Neuron (in vitro differentiated cells): ENCODE measurements at regions not wholly inside any gene's neighbourhood (a gene's known extent, or its start where the extent isn't known, plus 50 kb on each side); places are given as distances from the start of the nearest gene placed in this dataset.

Source experiments
- H2AFZ ChIP-seq: one replicate; pipeline ENCODE4 v1.6.1; 2013; ENCODE audit warnings: low read depth, mild to moderate bottlenecking, inconsistent platforms, low read length, moderate library complexity
- H3K27me3 ChIP-seq: one replicate; pipeline ENCODE4 v1.6.1; 2013; ENCODE audit warnings: low read length; ENCODE audit not compliant: insufficient read depth
- H3K36me3 ChIP-seq: one replicate; pipeline ENCODE4 v1.6.1; 2013; ENCODE audit warnings: low read length; ENCODE audit not compliant: insufficient read depth
- H3K4me1 ChIP-seq: one replicate; pipeline ENCODE4 v1.6.1; 2013; ENCODE audit warnings: low read length; ENCODE audit not compliant: insufficient read depth
- H3K4me3 ChIP-seq: 2 replicates; pipeline ENCODE4 v1.5.1; 2013; ENCODE audit warnings: mild to moderate bottlenecking, low read length, moderate library complexity
- H3K9me3 ChIP-seq: one replicate; pipeline ENCODE4 v1.6.1; 2013; ENCODE audit warnings: low read length

DNA sequence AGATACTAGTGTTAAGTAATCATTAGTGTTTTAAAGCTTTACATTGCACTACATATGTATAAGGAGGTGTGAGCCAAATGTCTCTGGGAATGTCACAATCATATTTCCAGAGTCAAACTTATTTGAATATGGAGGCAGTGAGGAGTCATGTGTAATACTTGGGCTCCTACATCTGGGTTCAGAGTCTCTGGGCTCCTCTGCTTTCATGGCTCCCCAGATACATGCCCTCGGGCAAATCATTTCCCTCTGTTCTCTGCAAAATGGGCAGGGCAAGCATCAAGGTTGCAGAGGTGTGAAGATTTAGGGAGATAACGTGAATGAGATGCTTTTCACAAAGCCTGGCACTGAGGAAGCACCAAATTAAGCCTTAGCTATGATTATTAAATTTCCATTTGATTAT is 138.3 kb upstream of the SGK1 start:
- Histone ChIP-seq H2AFZ (no peak overlapping the region), H3K4me3 (no peak overlapping the region), H3K36me3 (no peaks in the 10 kb centered on the region), H3K9me3 (peaks cover 2% of the 10 kb centered on the region), H3K4me1 (no peaks in the 10 kb centered on the region), H3K27me3 (no peaks in the 10 kb centered on the region)

DNA sequence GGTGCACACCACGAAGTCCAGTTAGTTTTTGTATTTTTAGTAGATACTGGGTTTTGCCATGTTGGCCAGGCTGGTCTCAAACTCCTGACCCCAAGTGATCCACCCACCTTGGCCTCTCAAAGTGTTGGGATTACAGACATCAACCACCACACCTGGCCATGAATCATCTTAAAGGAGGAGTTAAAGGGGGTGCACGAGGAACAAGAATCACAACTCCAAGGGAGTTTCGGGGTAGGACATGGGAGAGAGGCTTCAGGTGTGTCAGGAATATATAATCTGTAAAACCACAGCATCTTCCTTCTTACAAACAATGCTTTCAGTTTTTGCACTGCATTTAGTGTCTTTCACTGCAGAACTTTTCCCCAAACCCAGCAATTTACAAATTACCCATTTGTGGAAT is 137.4 kb upstream of the SGK1 start:
- Histone ChIP-seq H3K27me3 (no peaks in the 10 kb centered on the region), H3K4me3 (no peak overlapping the region), H3K4me1 (no peaks in the 10 kb centered on the region), H3K36me3 (no peaks in the 10 kb centered on the region), H3K9me3 (no peaks in the 10 kb centered on the region), H2AFZ (no peak overlapping the region)

DNA sequence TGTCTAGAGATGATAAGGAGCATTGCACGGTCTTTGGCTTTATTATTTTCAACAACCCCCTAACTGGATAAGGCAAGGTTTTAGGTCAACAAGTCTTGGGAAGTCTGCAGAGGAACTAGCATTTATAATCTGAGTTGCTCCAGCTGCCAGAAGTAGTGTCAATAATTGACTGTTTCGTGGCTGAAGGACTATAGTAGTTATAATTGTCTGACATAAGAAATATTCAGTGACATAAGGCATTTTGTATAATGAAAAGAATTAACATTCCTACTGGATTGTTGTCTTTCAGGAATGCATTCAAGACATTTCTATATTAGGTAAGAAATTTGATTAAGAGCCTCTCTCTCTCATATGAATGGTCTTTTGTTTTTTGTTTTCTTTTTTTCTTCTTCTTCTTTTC is 136.9 kb upstream of the SGK1 start:
- no peak overlapping the region for H2AFZ ChIP-seq
- H3K4me1 ChIP-seq: no peaks in the 10 kb centered on the region
- no peaks in the 10 kb centered on the region for H3K36me3 ChIP-seq
- H3K4me3 ChIP-seq: no peak overlapping the region
- H3K9me3 ChIP-seq: no peaks in the 10 kb centered on the region
- H3K27me3 ChIP-seq: no peaks in the 10 kb centered on the region

DNA sequence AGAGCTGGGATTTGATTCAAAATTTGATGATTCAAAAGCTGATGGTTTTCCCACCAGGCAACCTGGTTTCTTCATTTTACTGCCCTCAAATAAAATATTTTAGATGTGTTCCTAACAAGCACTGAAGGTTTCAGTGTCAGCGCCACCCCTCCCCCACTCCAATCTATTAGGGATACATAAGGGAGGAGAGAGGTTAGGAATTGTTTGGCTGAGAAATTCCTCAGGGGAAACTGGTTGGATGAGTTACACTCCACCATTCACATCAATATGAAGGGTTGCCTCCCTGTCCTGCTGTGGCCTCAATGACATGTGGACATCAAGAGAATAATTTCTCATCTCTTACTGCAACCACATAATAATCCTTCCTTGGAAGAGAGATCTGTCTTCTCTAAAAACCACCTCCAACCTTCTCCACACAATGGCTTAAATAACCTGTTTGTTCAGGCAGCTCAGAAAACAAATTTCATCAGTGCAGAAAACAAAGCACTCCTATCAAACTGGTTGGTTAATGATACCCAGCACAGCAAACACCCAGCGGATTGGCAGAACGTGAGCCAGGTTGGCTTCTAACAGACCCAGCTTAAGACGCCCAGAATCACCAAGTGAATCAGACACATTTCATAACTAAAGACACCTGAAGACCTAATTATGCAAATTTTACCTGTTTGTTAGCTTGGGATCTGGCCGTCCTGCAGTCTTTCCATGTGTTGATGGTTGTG is 136.0 kb upstream of the SGK1 start:
- Histone ChIP-seq H3K4me1 (no peaks in the 10 kb centered on the region), H3K36me3 (no peaks in the 10 kb centered on the region), H2AFZ (no peak overlapping the region), H3K9me3 (no peaks in the 10 kb centered on the region), H3K27me3 (no peaks in the 10 kb centered on the region), H3K4me3 (no peak overlapping the region)

DNA sequence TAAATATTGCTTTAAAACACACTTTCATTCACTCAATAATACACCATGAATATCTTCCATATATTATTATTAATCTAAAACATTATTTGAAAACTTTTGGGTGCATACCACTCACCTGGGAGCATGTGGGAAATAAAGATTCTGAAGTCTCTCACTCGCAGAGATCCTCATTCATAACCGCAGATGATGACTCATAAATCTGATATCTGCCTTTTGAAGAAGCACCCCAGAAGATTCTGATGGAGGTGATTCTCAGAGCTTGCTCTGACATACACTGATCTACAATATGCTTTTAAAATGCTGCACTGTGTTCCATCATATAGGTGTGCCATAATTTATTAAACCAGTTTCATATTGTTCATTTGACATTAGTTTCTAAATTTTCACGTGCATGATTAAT is 135.0 kb upstream of the SGK1 start:
- no peak overlapping the region for H3K4me3 ChIP-seq
- H3K9me3 ChIP-seq: no peaks in the 10 kb centered on the region
- no peaks in the 10 kb centered on the region for H3K36me3 ChIP-seq
- H3K27me3 ChIP-seq: no peaks in the 10 kb centered on the region
- H2AFZ ChIP-seq: no peak overlapping the region
- no peaks in the 10 kb centered on the region for H3K4me1 ChIP-seq

DNA sequence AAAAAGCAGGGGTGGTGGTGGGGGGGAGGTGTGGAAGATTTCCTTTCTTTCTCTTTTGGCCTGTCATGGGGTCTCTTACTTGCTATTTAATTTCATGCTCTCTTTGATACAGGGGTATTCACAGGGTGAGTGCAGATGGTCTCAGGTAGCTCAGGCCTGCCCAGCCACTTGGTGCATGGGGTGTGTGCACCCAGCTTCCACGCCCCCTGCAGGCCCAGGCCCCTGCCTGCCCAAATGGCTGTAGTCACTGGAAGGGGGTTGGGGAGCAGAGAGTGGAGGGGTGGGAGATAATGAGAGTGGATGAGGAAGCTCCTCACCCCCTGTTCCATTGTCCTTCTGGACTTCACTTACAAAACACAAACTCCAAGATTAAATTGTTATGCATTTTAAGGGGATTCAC is 133.6 kb upstream of the SGK1 start:
- peaks cover 7% of the 10 kb centered on the region for H3K4me1 ChIP-seq
- H3K4me3 ChIP-seq: no peak overlapping the region
- H3K27me3 ChIP-seq: no peaks in the 10 kb centered on the region
- no peaks in the 10 kb centered on the region for H3K9me3 ChIP-seq
- H3K36me3 ChIP-seq: no peaks in the 10 kb centered on the region
- no peak overlapping the region for H2AFZ ChIP-seq

DNA sequence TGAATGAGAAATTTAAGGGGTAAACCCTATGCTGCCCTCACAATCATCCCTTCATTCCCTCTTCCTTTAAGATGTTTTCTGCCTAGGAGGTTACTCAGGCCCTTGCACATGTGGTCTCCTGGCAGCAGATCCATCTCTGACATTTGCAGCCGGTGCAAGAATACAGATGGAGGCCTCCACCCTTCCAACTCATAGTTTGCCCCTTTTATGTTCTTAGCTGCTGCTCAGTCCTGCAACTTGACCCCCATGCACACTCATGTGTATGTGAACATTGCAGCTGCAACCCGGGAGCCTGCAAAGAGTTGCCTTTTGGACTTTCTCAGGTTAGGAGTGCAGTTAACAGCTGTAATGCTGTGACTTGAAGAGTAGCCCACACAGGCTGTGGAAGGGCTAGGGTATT is 131.9 kb upstream of the SGK1 start:
- Histone ChIP-seq H3K4me3 (no peak overlapping the region), H3K4me1 (peaks cover 17% of the 10 kb centered on the region), H3K9me3 (no peaks in the 10 kb centered on the region), H3K27me3 (no peaks in the 10 kb centered on the region), H3K36me3 (no peaks in the 10 kb centered on the region), H2AFZ (no peak overlapping the region)

DNA sequence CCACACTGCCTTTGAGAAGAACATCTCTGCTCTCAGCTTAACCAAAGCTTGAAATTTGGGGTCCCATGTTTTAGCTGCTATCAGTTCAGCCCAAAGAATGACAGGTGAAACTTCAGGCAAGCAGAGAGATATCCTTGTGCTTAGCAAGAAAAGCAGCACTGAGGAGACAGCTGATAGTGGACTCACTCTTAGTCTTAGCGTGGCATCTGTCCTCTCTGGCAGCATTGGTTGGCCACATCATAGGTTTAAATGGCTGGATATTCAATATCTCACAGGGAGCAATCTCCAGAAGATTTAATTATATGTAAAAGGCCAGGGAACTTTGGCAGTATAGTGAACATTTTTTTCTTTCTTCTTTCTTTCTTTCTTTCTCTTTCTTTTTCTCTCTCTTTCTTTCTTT is 131.1 kb upstream of the SGK1 start:
- Histone ChIP-seq H3K9me3 (no peaks in the 10 kb centered on the region), H3K4me3 (no peak overlapping the region)

DNA sequence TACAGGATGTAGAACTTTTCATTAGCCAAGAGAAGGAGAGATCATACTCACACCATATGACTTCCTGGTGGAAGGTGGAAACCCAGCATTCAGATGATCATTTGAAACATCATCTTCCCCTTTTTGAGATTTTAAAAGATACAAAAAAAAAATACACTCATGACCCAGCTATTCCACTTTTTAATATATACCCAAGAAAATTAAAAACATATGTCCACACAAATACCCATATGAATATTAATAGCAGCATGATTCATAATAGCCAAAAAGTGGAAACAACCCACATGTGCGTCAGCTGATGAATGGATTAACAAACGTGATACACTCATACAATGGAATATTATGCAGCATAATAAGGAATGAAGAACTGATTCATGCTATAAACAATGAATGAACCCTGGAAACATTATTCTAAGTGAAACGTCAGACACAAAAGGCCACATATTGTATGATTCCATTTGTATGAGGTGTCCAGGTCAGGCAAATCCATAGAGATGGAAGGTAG is 130.0 kb upstream of the SGK1 start:
- Histone ChIP-seq H3K27me3 (no peaks in the 10 kb centered on the region), H2AFZ (no peak overlapping the region), H3K4me3 (no peak overlapping the region), H3K36me3 (no peaks in the 10 kb centered on the region), H3K9me3 (no peaks in the 10 kb centered on the region), H3K4me1 (peaks cover 17% of the 10 kb centered on the region)

More for the DNA sequence above, 131.1 kb upstream of the SGK1 start:
- Histone ChIP-seq H3K4me1 (peaks cover 17% of the 10 kb centered on the region), H2AFZ (no peak overlapping the region), H3K27me3 (no peaks in the 10 kb centered on the region), H3K36me3 (no peaks in the 10 kb centered on the region)

DNA sequence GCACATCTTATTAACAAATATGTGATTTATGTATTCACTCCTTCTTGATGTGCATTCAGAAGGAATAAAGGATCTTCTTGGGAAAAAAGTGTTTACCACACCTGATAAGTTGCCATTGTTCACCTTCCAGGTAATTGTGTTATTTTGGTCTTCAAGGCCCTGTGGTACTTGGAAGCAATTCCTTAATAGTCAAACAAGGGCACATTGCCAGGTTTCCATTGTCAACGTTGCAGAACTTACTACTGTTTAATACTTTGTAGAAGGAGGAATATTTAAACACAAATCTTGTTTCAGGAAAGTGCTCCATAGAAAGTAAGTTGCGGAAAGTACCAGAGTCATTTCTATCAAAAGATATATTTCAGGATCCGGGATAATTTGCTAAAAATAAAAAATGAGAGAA is 129.5 kb upstream of the SGK1 start:
- no peaks in the 10 kb centered on the region for H3K36me3 ChIP-seq
- H3K4me3 ChIP-seq: no peak overlapping the region
- no peak overlapping the region for H2AFZ ChIP-seq
- H3K9me3 ChIP-seq: no peaks in the 10 kb centered on the region
- peaks cover 17% of the 10 kb centered on the region for H3K4me1 ChIP-seq
- no peaks in the 10 kb centered on the region for H3K27me3 ChIP-seq

DNA sequence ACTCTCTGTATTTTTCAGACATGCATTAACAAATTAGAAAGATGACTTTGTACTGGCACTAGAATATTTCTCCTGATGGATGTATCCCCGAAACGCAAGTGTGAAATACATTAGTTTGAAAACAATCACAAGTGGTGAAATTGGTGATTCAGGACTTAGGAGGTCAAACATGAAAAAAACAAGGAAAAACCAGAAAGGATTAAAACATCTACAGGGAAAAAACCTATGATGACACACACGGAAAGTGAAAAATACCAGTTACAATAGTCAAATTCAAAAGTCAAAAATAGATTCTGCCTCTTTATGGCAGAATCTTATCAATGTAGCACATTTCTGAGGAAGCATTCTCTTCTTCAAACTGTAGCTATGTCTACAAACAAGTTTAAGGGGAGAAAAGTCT is 129.0 kb upstream of the SGK1 start:
- no peaks in the 10 kb centered on the region for H3K9me3 ChIP-seq
- no peaks in the 10 kb centered on the region for H3K27me3 ChIP-seq
- peak overlapping the region; percentile 75 for H2AFZ ChIP-seq
- peaks cover 17% of the 10 kb centered on the region for H3K4me1 ChIP-seq
- H3K4me3 ChIP-seq: no peak overlapping the region
- H3K36me3 ChIP-seq: no peaks in the 10 kb centered on the region

DNA sequence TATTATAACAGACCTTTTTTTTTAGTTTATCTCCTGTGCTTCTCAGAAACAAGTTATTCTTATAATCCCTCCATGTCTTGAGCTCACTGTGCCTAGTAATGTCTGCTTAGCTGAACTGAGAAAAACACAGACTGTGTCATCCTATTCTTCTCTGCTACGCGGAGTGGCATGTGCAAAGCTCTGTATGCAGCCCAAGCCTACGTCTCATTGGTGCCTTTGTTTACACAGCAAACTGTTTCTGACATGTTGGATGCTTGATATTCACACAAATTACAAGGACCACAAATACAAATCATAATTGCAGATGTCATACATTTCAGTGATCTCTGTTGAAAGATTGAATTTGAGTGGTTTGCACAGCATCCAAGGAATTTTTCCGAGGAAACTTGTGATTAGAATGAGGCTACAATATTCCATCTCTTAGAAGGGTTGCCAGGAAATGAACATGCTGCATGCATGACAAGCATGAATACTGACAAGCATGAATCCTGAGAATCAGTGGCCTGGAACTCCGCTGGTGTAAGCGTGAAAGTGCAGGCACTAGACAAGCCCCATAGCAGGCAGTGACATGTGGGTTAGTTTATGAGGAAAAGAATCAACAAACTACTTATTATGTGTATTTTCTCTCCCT is 128.4 kb upstream of the SGK1 start:
- peak overlapping the region; percentile 25 for H3K4me3 ChIP-seq
- peaks cover 17% of the 10 kb centered on the region for H3K4me1 ChIP-seq
- no peaks in the 10 kb centered on the region for H3K9me3 ChIP-seq
- peak overlapping the region; percentile 75 for H2AFZ ChIP-seq
- no peaks in the 10 kb centered on the region for H3K27me3 ChIP-seq
- no peaks in the 10 kb centered on the region for H3K36me3 ChIP-seq

DNA sequence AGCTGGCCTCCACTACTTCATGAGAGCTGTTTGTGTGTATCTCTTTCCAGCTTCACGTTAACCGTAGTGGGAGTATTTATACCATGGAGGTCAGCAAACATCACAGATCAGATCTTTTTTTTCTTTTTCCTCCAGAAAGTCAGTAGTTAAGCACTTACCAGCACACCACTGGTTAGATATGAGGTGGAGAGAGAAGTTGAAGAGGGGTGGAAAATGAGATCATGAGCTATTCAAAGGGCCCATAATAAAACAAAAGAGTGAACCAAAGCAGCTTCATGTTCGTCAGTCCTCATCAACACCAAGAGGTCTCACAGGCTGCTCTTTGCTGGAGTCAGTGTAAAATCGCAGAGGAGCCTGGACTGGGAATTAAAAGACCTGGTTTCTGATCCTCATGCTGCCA is 125.1 kb upstream of the SGK1 start:
- no peaks in the 10 kb centered on the region for H3K27me3 ChIP-seq
- H3K4me3 ChIP-seq: no peak overlapping the region
- no peaks in the 10 kb centered on the region for H3K36me3 ChIP-seq
- H3K9me3 ChIP-seq: no peaks in the 10 kb centered on the region
- H3K4me1 ChIP-seq: peaks cover 17% of the 10 kb centered on the region
- no peak overlapping the region for H2AFZ ChIP-seq

DNA sequence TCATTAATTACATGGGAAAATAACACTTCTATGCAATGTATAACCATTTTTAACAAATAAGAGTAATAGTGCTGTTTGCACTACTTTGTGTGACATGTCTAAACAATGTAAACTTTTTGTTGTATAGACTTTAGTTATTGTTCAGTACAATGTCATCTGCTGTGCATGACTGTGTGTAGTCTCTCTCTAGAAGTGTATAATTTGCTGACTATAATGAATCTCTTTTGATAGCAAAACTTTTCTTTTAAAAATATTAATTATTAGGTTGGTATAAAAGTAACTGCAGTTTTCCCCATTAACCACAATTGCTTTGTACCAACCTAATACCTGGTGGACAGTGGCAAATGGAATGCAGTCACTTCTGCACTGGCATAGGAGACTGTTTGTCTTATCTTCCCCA is 124.2 kb upstream of the SGK1 start:
- no peaks in the 10 kb centered on the region for H3K27me3 ChIP-seq
- H3K36me3 ChIP-seq: no peaks in the 10 kb centered on the region
- no peak overlapping the region for H2AFZ ChIP-seq
- no peaks in the 10 kb centered on the region for H3K9me3 ChIP-seq
- H3K4me3 ChIP-seq: no peak overlapping the region
- H3K4me1 ChIP-seq: peaks cover 17% of the 10 kb centered on the region
